Brain microvascular endothelial cell (primary cell): ENCODE measurements at regions not wholly inside any gene's neighbourhood (a gene's known extent, or its start where the extent isn't known, plus 50 kb on each side); places are given as distances from the start of the nearest gene placed in this dataset.
"Not testable (repeated sequence)": the region's sequence is repeated elsewhere in the genome, so short reads cannot be mapped to it uniquely, and the experiment has no call there.

Experiments
- DNase-seq: peaks from one replicate; pipeline ENCODE4 v3.0.0-alpha.2; 2020
- H3K27ac ChIP-seq: fragments of 250-450 bp; sonication (Bioruptor Pico); 2 replicates; pipeline ENCODE4 v1.5.1; 2020; ENCODE audit warnings: mild to moderate bottlenecking, moderate library complexity
- H3K27me3 ChIP-seq: fragments of 250-450 bp; sonication (Bioruptor Pico); replicated peaks from 2 replicates; pipeline ENCODE4 v1.5.1; 2020; ENCODE audit warnings: mild to moderate bottlenecking
- H3K36me3 ChIP-seq: fragments of 250-450 bp; sonication (Bioruptor Pico); replicated peaks from 2 replicates; pipeline ENCODE4 v1.5.1; 2020; ENCODE audit warnings: mild to moderate bottlenecking
- H3K4me3 ChIP-seq: 2 replicates; pipeline ENCODE4 v1.5.1; 2011; ENCODE audit warnings: low read depth, mild to moderate bottlenecking, control low read depth, low read length, moderate library complexity
- CTCF ChIP-seq: IDR thresholded peaks from 2 replicates; pipeline ENCODE4 v1.5.1; 2011; ENCODE audit warnings: low read depth, mild to moderate bottlenecking, moderate library complexity, low read length, control low read depth, inconsistent platforms; ENCODE audit errors: missing control alignments
- in situ Hi-C: cut with HindIII; loops from 2 replicates; pipeline ENCODE4 v1.10.0; 2017; ENCODE audit warnings: low sequenced_read_pairs, low pct_ligation_motif_present

- DNase-seq = no peak
- Histone ChIP-seq H3K36me3 (no peaks in the 10 kb centered on the region), H3K27me3 (no peaks in the 10 kb centered on the region), H3K4me3 (no peak overlapping the region), H3K27ac (no peak overlapping the region)
- no peak for TF ChIP-seq CTCF
- in situ Hi-C loops = no loop called here
Observed at GRCh38 chr20:2220298-2220697, 75.5 kb upstream of the TGM3 start.

GRCh38 chr20:2221921-2222320 lies 73.9 kb upstream of the TGM3 start:
- Histone ChIP-seq H3K27ac (no peak overlapping the region), H3K36me3 (no peaks in the 10 kb centered on the region), H3K4me3 (no peak overlapping the region), H3K27me3 (no peaks in the 10 kb centered on the region)
- in situ Hi-C loops = no loop called here
- no peak for DNase-seq
- TF ChIP-seq CTCF = no peak

GRCh38 chr20:2223558-2224367 lies 72.0 kb upstream of the TGM3 start:
- no peak for DNase-seq
- Histone ChIP-seq H3K4me3 (no peak overlapping the region), H3K27ac (no peak overlapping the region), H3K36me3 (no peaks in the 10 kb centered on the region), H3K27me3 (no peaks in the 10 kb centered on the region)
- TF ChIP-seq CTCF = no peak
- in situ Hi-C loops = no loop called here

GRCh38 chr20:2224368-2224639 lies 71.5 kb upstream of the TGM3 start:
- DNase-seq = no peak
- no peak for TF ChIP-seq CTCF
- H3K27me3 ChIP-seq = no peaks in the 10 kb centered on the region
- H3K27ac ChIP-seq = no peak overlapping the region
- no peak overlapping the region for H3K4me3 ChIP-seq
- in situ Hi-C loops = no loop called here
- no peaks in the 10 kb centered on the region for H3K36me3 ChIP-seq

DNA sequence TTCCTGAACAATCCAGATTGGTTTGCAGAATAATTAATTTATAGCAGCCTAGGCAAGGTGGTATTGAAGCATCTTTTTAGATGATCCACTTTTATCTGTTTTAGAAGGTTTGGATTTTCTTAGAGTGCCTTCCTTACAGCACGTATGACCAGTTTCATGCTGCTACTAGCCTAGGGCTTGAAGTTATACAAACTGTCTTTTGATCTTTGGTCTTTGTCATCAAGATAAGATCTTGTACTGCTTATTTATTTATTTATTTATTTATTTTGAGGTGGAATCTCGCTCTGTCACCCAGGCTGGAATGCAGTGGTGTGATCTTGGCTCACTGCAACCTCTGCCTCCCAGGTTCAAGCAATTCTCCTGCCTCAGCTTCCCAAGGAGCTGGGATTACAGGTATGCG lies 68.5 kb upstream of the TGM3 start:
- in situ Hi-C loops = not testable (repeated sequence)

GRCh38 chr20:2227861-2228260 lies 67.9 kb upstream of the TGM3 start:
- Histone ChIP-seq H3K36me3 (no peaks in the 10 kb centered on the region), H3K27me3 (no peaks in the 10 kb centered on the region), H3K4me3 (no peak overlapping the region), H3K27ac (no peak overlapping the region)
- no peak for TF ChIP-seq CTCF
- no peak for DNase-seq
- in situ Hi-C loops = no loop called here

More for the DNA sequence above, 68.5 kb upstream of the TGM3 start:
- H3K4me3 ChIP-seq, H3K36me3 ChIP-seq, H3K27ac ChIP-seq, DNase-seq, H3K27me3 ChIP-seq: not testable (repeated sequence)
